HepG2 (cell line): ENCODE measurements at regions not wholly inside any gene's neighbourhood (a gene's known extent, or its start where the extent isn't known, plus 50 kb on each side); places are given as distances from the start of the nearest gene placed in this dataset.
"Not testable (repeated sequence)": the region's sequence is repeated elsewhere in the genome, so short reads cannot be mapped to it uniquely, and the experiment has no call there.

ENCODE experiments used
- ATAC-seq: fragments of 200-7000 bp; cut with Tn5 transposase; 3 replicates; pipeline ENCODE4 v1.9.1; 2020; ENCODE audit warnings: mild to moderate bottlenecking, moderate library complexity
- BruUV-seq: library from RNA; stranded (reverse); fragments of 400-500 nt; replicated peaks from 2 replicates; lab custom pipeline; 2021; lab: Mats Ljungman, UMichigan
- CTCF ChIA-PET: fragments of 300-600 bp; formaldehyde crosslinking; extraction: SDS; loops from one replicate; lab custom pipeline; 2021; ENCODE audit warnings: low total read pairs, inconsistent platforms, low intra/inter-chr PET ratio; lab: Yijun Ruan, JAX
- POLR2A ChIA-PET: fragments of 350-600 bp; sonication (Branson Sonifier 250); formaldehyde crosslinking; loops from one replicate; lab custom pipeline; 2020; ENCODE audit warnings: antibody characterized with exemption, inconsistent platforms; lab: Yijun Ruan, JAX
- DNase-seq: peaks from one replicate; pipeline ENCODE4 v3.0.0-alpha.2; 2015; ENCODE audit warnings: low spot score
- FAIRE-seq: peaks from 3 replicates; lab custom pipeline; 2011; peaks lifted over from hg19 to GRCh38; lab: Jason Lieb, UNC
- H2AFZ ChIP-seq: one replicate; pipeline ENCODE4 v1.6.1; 2011; ENCODE audit warnings: low read length, inconsistent platforms
- H3K27ac ChIP-seq: fragments of 300-600 bp; 3 replicates; pipeline ENCODE4 v1.8.0; 2011; ENCODE audit warnings: mixed run types, mild to moderate bottlenecking, mixed read lengths, low read length, inconsistent platforms; ENCODE audit not compliant: insufficient read depth; ENCODE audit errors: extremely low read length
- H3K27me3 ChIP-seq, 2 experiments: fragments of 200-600 bp in 1 of 2; 2 replicates in 1 of 2; 3 replicates in 1 of 2; pipeline versions ENCODE4 v1.6.0 to v1.8.0; 2011; ENCODE audit warnings: low read length in 2 of 2, mild to moderate bottlenecking in 2 of 2, moderate library complexity in 2 of 2, inconsistent platforms in 1 of 2; ENCODE audit not compliant: insufficient read depth in 2 of 2, control insufficient read depth in 1 of 2
- H3K36me3 ChIP-seq, 2 experiments: fragments of 200-600 bp in 1 of 2; replicated peaks in 1 of 2; 2 replicates in 1 of 2; 3 replicates in 1 of 2; pipeline versions ENCODE4 v1.5.1 to v1.8.0; 2011; ENCODE audit warnings: low read length in 2 of 2, inconsistent platforms in 1 of 2; ENCODE audit not compliant: insufficient read depth in 2 of 2, control insufficient read depth in 1 of 2
- H3K4me1 ChIP-seq: 2 replicates; pipeline ENCODE4 v1.5.1; 2012; ENCODE audit warnings: low read length, inconsistent platforms; ENCODE audit not compliant: insufficient read depth
- H3K4me2 ChIP-seq: 2 replicates; pipeline ENCODE4 v1.6.0; 2011; ENCODE audit warnings: low read depth, low read length, inconsistent platforms
- H3K4me3 ChIP-seq, 3 experiments: fragments of 200-600 bp in 1 of 3; sonication (generic), shearing (Covaris generic) in 1 of 3; replicated peaks in 1 of 3; 2 replicates each; pipeline ENCODE4 v1.5.1; 2011 to 2016; ENCODE audit warnings: low read length in 3 of 3, inconsistent platforms in 2 of 3, low read depth in 2 of 3, mild to moderate bottlenecking in 2 of 3, control low read depth in 1 of 3, mixed read lengths in 1 of 3; ENCODE audit not compliant: insufficient read depth in 1 of 3
- H3K79me2 ChIP-seq: one replicate; pipeline ENCODE4 v1.6.1; 2011; ENCODE audit warnings: low read length, inconsistent platforms; ENCODE audit not compliant: insufficient read depth
- H3K9ac ChIP-seq: 2 replicates; pipeline ENCODE4 v1.6.0; 2011; ENCODE audit warnings: mild to moderate bottlenecking, low read depth, low read length, inconsistent platforms; ENCODE audit not compliant: insufficient read depth
- H3K9me3 ChIP-seq: 2 replicates; pipeline ENCODE4 v1.5.1; 2012; ENCODE audit warnings: mild to moderate bottlenecking, low read length
- H4K20me1 ChIP-seq: 2 replicates; pipeline ENCODE4 v1.6.0; 2011; ENCODE audit warnings: inconsistent platforms, mild to moderate bottlenecking, low read length, moderate library complexity; ENCODE audit not compliant: insufficient read depth
- HDAC6 ChIP-seq: fragments of 200-600 bp; sonication (generic); IDR thresholded peaks from 2 replicates; pipeline ENCODE4 v1.7.0; 2017; ENCODE audit warnings: mild to moderate bottlenecking, antibody characterized with exemption, low read length, low read depth
- PBX3 ChIP-seq: sonication (generic); formaldehyde crosslinking; IDR thresholded peaks from 2 replicates; pipeline ENCODE4 v1.8.1; 2023; ENCODE audit warnings: missing genetic modification reagents, inconsistent platforms, borderline replicate concordance
- PRDM4 ChIP-seq: sonication (generic); formaldehyde crosslinking; IDR thresholded peaks from 2 replicates; pipeline ENCODE4 v1.9.0; 2021; ENCODE audit warnings: missing genetic modification reagents, borderline replicate concordance
- RAD51 ChIP-seq: fragments of 450-650 bp; IDR thresholded peaks from 2 replicates; pipeline ENCODE4 v1.6.1; 2016; ENCODE audit warnings: borderline replicate concordance
- TEAD2 ChIP-seq: sonication (generic); formaldehyde crosslinking; IDR thresholded peaks from 2 replicates; pipeline ENCODE4 v1.9.0; 2021; ENCODE audit warnings: missing genetic modification reagents
- ZNF17 ChIP-seq: sonication (generic); formaldehyde crosslinking; IDR thresholded peaks from 2 replicates; pipeline ENCODE4 v1.5.0; 2020; ENCODE audit warnings: mild to moderate bottlenecking, missing genetic modification reagents
- ZNF432 ChIP-seq: sonication (generic); formaldehyde crosslinking; IDR thresholded peaks from 2 replicates; pipeline ENCODE4 v1.5.0; 2020; ENCODE audit warnings: missing genetic modification reagents, mild to moderate bottlenecking, borderline replicate concordance
- ZNF567 ChIP-seq: sonication (generic); formaldehyde crosslinking; IDR thresholded peaks from 2 replicates; pipeline ENCODE4 v1.8.1; 2023; ENCODE audit warnings: mild to moderate bottlenecking, missing genetic modification reagents, borderline replicate concordance
- ZNF652 ChIP-seq: IDR thresholded peaks from 2 replicates; pipeline ENCODE4 v1.6.1; 2016; ENCODE audit warnings: low read depth, borderline replicate concordance
- WGBS: methylation state at CpG from one replicate; pipeline ENCODE4 v1.1.6; 2017; ENCODE audit warnings: low lambda C conversion rate; 5-methylcytosine and 5-hydroxymethylcytosine counted together
- in situ Hi-C: cut with HindIII; loops from 2 replicates; pipeline ENCODE4 v1.10.0; 2017; ENCODE audit warnings: low pct_unique_long_range_greater_than_20kb; ENCODE audit not compliant: extremely low pct_ligation_motif_present
- intact Hi-C: fragments of 100-400 bp; cut with micrococcal nuclease; formaldehyde crosslinking; loops from one replicate; pipeline ENCODE4 v1.10.0; 2022; ENCODE audit not compliant: unreplicated experiment

- POLR2A ChIA-PET, FAIRE-seq, intact Hi-C loops: not testable (repeated sequence)
These were observed 1946.4 kb upstream of the DEFB115 start for GRCh38 chr20:29311046-29311445.

GRCh38 chr20:29312679-29313078 lies 1944.8 kb upstream of the DEFB115 start:
- H3K27ac ChIP-seq, H3K4me2 ChIP-seq, H3K27me3 ChIP-seq, DNase-seq, BruUV-seq, H3K36me3 ChIP-seq, in situ Hi-C loops, H3K79me2 ChIP-seq, H3K4me3 ChIP-seq, POLR2A ChIA-PET, H3K4me1 ChIP-seq, H4K20me1 ChIP-seq, CTCF ChIA-PET, ATAC-seq, intact Hi-C loops, H3K9ac ChIP-seq, FAIRE-seq, H2AFZ ChIP-seq: not testable (repeated sequence)
- WGBS, result 35% methylated on average over 8 of the region's 8 CpGs
- H3K9me3 ChIP-seq, result peaks cover 31% of the 10 kb centered on the region

More at GRCh38 chr20:29311046-29311445, 1946.4 kb upstream of the DEFB115 start:
- H3K4me2 ChIP-seq, H3K4me3 ChIP-seq, H4K20me1 ChIP-seq, in situ Hi-C loops, H3K9ac ChIP-seq, BruUV-seq, H3K36me3 ChIP-seq, DNase-seq, H3K27ac ChIP-seq, H2AFZ ChIP-seq, H3K79me2 ChIP-seq, H3K27me3 ChIP-seq, CTCF ChIA-PET, ATAC-seq, H3K4me1 ChIP-seq: not testable (repeated sequence)
- peaks cover 41% of the 10 kb centered on the region for H3K9me3 ChIP-seq
- WGBS, result 63% methylated on average over 16 of the region's 16 CpGs

- H3K4me2 ChIP-seq, result no peak overlapping the region
- no peak for FAIRE-seq
- H3K9me3 ChIP-seq, result peaks cover 25% of the 10 kb centered on the region
- ATAC-seq, result no peak
- no peaks in the 10 kb centered on the region for H3K27me3 ChIP-seq
- CTCF ChIA-PET, result no interaction called here
- no peaks in the 10 kb centered on the region for H3K79me2 ChIP-seq
- POLR2A ChIA-PET, result no interaction called here
- H3K36me3 ChIP-seq, result no peaks in the 10 kb centered on the region
- no peak for DNase-seq
- no peak overlapping the region for H3K27ac ChIP-seq
- H3K4me1 ChIP-seq, result no peaks in the 10 kb centered on the region
- no peak overlapping the region for H2AFZ ChIP-seq
- in situ Hi-C loops (no loop called here), intact Hi-C loops (no loop called here)
- BruUV-seq, result no TSS peak
- no peak overlapping the region for H3K9ac ChIP-seq
- 66% methylated on average over 15 of the region's 18 CpGs for WGBS
- H3K4me3 ChIP-seq, result no peak overlapping the region
- H4K20me1 ChIP-seq, result no peaks in the 10 kb centered on the region
- TF ChIP-seq RAD51 (no peak), ZNF567 (CRISPR knock-in tag) (no peak), ZNF17 (CRISPR knock-in tag) (no peak), ZNF652 (CRISPR knock-in tag) (no peak), ZNF432 (no peak), PBX3 (CRISPR knock-in tag) (no peak), PRDM4 (CRISPR knock-in tag) (no peak), TEAD2 (no peak), HDAC6 (no peak)
These were observed 1944.0 kb upstream of the DEFB115 start for GRCh38 chr20:29313481-29313880.
